SH-SY5Y (cell line): ENCODE measurements at regions not wholly inside any gene's neighbourhood (a gene's known extent, or its start where the extent isn't known, plus 50 kb on each side); places are given as distances from the start of the nearest gene placed in this dataset.

Source experiments
- GATA2 ChIP-seq: IDR thresholded peaks from 2 replicates; pipeline ENCODE4 v1.6.1; 2011; ENCODE audit warnings: mild to moderate bottlenecking, low read depth, low read length
- GATA3 ChIP-seq: IDR thresholded peaks from 2 replicates; pipeline ENCODE4 v1.6.1; 2011; ENCODE audit warnings: low read depth, mild to moderate bottlenecking, low read length, moderate library complexity

GRCh38 chr3:10682692-10683091 lies 133.3 kb upstream of the SLC6A11 start:
- no peak for TF ChIP-seq GATA3
- no peak for TF ChIP-seq GATA2

- TF ChIP-seq GATA3, result no peak
- no peak for TF ChIP-seq GATA2
Observed at GRCh38 chr3:10683106-10683505, 132.9 kb upstream of the SLC6A11 start.

GRCh38 chr3:10688126-10688525 lies 127.9 kb upstream of the SLC6A11 start:
- no peak for TF ChIP-seq GATA2
- no peak for TF ChIP-seq GATA3

GRCh38 chr3:10688548-10689172 lies 127.4 kb upstream of the SLC6A11 start:
- no peak for TF ChIP-seq GATA3
- no peak for TF ChIP-seq GATA2

GRCh38 chr3:10692039-10692622 lies 123.9 kb upstream of the SLC6A11 start:
- TF ChIP-seq GATA2 (no peak), GATA3 (no peak)

- TF ChIP-seq GATA3, result no peak
- no peak for TF ChIP-seq GATA2
Observed at GRCh38 chr3:10693457-10693856, 122.6 kb upstream of the SLC6A11 start.

- TF ChIP-seq GATA3 (no peak), GATA2 (no peak)
Observed at GRCh38 chr3:10694179-10694578, 121.8 kb upstream of the SLC6A11 start.

- TF ChIP-seq GATA2, result no peak
- no peak for TF ChIP-seq GATA3
Observed at GRCh38 chr3:10695595-10696285, 120.3 kb upstream of the SLC6A11 start.

- no peak for TF ChIP-seq GATA2
- no peak for TF ChIP-seq GATA3
Observed at GRCh38 chr3:10697918-10698317, 118.1 kb upstream of the SLC6A11 start.

GRCh38 chr3:10700821-10701220 lies 115.2 kb upstream of the SLC6A11 start:
- TF ChIP-seq GATA3 (no peak), GATA2 (no peak)

GRCh38 chr3:10702961-10703740 lies 112.9 kb upstream of the SLC6A11 start:
- no peak for TF ChIP-seq GATA2
- TF ChIP-seq GATA3, result no peak

GRCh38 chr3:10703875-10704274 lies 112.2 kb upstream of the SLC6A11 start:
- TF ChIP-seq GATA3 (no peak), GATA2 (no peak)

- TF ChIP-seq GATA3, result no peak
- TF ChIP-seq GATA2, result no peak
Observed at GRCh38 chr3:10706156-10706739, 109.8 kb upstream of the SLC6A11 start.
